SH-SY5Y (cell line): ENCODE measurements at regions not wholly inside any gene's neighbourhood (a gene's known extent, or its start where the extent isn't known, plus 50 kb on each side); places are given as distances from the start of the nearest gene placed in this dataset.

Experiments used
- GATA2 ChIP-seq: IDR thresholded peaks from 2 replicates; pipeline ENCODE4 v1.6.1; 2011; ENCODE audit warnings: mild to moderate bottlenecking, low read depth, low read length
- GATA3 ChIP-seq: IDR thresholded peaks from 2 replicates; pipeline ENCODE4 v1.6.1; 2011; ENCODE audit warnings: low read depth, mild to moderate bottlenecking, low read length, moderate library complexity

DNA sequence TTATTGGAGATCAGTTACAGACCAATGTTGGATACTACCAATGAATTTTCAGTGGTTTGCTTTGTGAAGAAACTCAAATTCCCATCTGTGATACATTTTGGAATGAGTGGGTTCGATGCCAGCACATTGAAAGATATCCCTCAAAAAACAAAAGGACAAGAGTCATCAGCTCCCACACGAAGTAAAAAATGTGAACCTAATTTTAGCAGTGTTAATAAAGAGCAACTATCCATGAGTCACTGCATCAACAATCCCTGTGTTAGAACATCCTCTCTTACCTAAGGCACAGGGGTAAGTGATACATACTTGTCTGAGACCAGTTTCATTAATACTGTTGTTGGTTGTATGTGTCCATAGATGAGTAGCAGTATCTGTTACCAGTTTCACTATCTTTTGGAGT lies 551.8 kb upstream of the SOX11 start:
- TF ChIP-seq GATA3, result no peak
- no peak for TF ChIP-seq GATA2
